ENCODE measurements at regions not wholly inside any gene's neighbourhood (a gene's known extent, or its start where the extent isn't known, plus 50 kb on each side); places are given as distances from the start of the nearest gene placed in this dataset.

DNA sequence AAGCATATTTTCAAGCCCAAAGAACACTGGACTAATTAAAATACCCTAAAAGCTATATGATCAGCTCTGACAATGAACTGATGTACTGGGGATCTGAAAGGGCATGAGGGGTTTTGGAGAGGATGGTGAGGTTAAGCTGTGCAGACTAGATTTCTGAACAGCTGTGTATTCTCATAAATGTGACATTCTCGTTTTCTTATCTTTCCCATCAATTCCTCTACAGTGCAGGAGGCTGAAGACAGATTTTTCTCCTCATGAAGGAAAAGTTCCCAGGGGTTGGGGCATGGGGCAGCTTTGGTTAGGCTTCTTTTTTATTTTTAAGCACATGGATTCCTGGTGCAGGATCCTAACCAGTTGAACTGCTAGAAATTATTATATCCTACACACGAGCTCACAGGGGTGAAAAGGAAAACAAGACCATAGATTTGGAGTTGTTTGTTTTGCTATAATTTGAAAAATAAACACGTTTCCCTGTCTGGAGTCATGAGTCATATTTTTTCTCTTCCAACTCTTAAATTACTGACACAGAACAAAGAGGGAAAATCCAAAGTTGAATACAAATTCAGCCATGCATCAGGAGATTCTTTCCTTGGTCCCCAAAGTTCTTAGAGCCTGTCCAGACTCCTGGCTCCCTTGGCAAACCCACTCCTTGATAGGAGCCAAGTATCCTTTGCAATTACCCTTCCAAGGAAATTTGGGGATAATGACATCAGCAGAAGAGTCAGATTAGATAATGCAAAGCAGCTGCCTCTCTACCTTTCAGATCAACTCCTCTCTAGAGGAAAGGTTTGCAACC lies 147.7 kb upstream of the NPVF start:
- H3K4me1 Mint-ChIP-seq (ENCODE audit: unreplicated experiment): no peaks in the 10 kb centered on the region
- no peak overlapping the region for H3K27ac Mint-ChIP-seq (ENCODE audit: unreplicated experiment)
- H3K4me3 Mint-ChIP-seq (ENCODE audit: unreplicated experiment): no peak overlapping the region
- DNase-seq (ENCODE audit: extremely low spot score, unreplicated experiment): no peak
- no peak for TF ChIP-seq CTCF (IDR thresholded peaks at IDR 0.05)
- H3K27me3 Mint-ChIP-seq (ENCODE audit: unreplicated experiment): peaks cover 21% of the 10 kb centered on the region
- H3K36me3 Mint-ChIP-seq (ENCODE audit: unreplicated experiment): no peaks in the 10 kb centered on the region
- H3K9me3 Mint-ChIP-seq (ENCODE audit: unreplicated experiment): peaks cover 17% of the 10 kb centered on the region

DNA sequence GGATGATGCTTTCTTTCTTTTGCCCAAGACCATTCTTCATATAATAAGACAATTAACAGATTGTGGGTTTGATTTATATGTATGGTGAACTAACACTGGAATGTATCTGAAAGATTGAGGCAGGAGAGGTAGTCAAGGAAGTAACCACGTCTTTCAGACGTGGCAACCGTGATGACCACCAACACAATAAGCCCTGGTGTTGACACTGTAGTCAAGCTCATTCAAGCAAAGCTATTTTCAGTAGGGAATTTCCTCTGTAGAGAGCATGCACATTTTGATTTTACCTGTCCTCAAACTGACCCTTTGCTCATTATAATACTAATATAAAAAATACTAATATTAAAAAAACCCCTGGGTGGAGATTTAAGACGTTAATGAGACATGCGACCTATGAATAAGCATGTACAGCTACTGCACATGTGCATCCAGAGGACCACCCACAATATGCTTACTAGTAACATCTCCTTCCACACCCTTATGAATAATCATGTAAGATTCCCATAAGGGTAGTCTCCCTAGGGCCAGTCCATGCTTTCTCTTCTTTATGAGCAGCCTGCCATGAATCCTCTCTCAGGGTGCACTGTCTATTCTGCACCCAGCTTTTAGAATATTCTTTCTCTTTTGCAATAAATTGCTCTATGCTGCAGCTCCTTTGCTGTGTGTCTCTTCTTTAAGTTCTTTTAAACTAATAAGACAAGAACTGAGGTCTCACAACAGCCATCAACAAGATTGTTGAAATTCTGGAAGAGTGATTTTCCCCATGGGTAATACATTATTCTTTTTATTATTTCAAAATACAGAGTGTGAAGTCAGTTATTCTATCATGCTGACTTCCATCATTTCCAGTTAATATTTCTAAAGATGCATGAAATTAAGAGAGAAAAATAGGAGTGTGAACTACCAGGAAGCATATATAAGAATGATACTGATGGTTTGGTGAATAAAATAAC lies 151.3 kb upstream of the NPVF start:
- DNase-seq (ENCODE audit: extremely low spot score, unreplicated experiment): no peak
- no peak overlapping the region for H3K27ac Mint-ChIP-seq (ENCODE audit: unreplicated experiment)
- no peaks in the 10 kb centered on the region for H3K9me3 Mint-ChIP-seq (ENCODE audit: unreplicated experiment)
- no peak overlapping the region for H3K4me3 Mint-ChIP-seq (ENCODE audit: unreplicated experiment)
- H3K4me1 Mint-ChIP-seq (ENCODE audit: unreplicated experiment): no peaks in the 10 kb centered on the region
- peaks cover 39% of the 10 kb centered on the region for H3K27me3 Mint-ChIP-seq (ENCODE audit: unreplicated experiment)
- no peaks in the 10 kb centered on the region for H3K36me3 Mint-ChIP-seq (ENCODE audit: unreplicated experiment)
- no peak for TF ChIP-seq CTCF (IDR thresholded peaks at IDR 0.05)

DNA sequence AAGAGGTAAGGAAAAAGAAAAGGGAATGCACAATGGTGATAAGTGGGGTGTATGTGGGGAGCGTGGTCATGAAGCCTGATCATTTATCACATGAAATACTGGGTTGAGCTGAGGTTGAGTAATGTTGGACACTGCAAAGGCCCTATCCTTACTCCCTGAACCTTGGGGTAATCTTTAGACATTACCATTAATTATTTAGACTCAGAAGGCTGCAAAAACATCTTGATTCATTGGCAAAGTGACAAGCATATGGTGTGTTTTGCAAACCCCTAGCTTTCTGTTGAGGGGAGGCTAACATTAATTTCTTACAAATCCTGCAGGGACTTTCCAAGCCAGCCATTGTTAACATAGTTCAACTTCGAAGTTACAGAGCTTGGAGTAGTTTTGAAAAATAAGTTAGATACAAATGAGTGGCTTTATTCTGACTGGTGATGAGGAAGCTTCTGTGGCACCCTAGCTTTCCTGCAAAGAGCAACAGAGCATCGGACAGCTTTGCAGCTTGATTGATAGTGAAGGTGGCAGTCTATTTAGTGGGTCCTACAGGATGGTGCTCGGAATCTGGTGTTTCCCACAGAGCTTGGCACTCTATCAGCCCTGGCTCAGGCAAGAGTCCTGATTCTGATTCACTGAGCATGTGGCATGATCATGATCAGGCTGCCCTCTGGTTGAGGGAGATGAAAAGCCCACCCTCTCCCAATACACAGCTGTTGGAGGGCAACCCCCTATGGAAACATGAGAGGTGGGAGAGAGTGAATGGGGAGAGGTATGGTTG lies 153.7 kb upstream of the NPVF start:
- no peak for DNase-seq (ENCODE audit: extremely low spot score, unreplicated experiment)
- TF ChIP-seq CTCF (IDR thresholded peaks at IDR 0.05): no peak
- H3K9me3 Mint-ChIP-seq (ENCODE audit: unreplicated experiment): no peaks in the 10 kb centered on the region
- no peak overlapping the region for H3K27ac Mint-ChIP-seq (ENCODE audit: unreplicated experiment)
- H3K4me1 Mint-ChIP-seq (ENCODE audit: unreplicated experiment): no peaks in the 10 kb centered on the region
- H3K36me3 Mint-ChIP-seq (ENCODE audit: unreplicated experiment): no peaks in the 10 kb centered on the region
- peaks cover 43% of the 10 kb centered on the region for H3K27me3 Mint-ChIP-seq (ENCODE audit: unreplicated experiment)
- no peak overlapping the region for H3K4me3 Mint-ChIP-seq (ENCODE audit: unreplicated experiment)

DNA sequence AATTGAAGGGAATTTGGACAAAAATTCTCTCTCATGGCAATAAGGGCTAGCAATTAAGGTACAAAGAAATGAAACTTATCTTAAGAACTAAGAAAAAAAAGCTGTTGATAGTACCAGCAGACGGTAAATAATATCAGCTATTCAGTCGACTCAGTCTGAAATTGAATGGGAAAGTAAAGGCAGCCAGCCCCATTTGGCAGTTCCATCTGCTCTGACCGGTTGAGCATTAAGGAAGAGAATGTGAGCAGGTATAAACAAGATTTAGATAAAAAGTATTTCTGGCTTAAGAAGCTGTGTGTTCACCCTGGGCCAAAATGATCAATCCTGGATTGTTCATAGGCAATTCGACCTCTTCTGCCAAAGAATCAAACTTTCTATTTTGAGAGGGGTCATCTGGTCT lies 154.6 kb upstream of the NPVF start:
- no peak overlapping the region for H3K27ac Mint-ChIP-seq (ENCODE audit: unreplicated experiment)
- no peaks in the 10 kb centered on the region for H3K9me3 Mint-ChIP-seq (ENCODE audit: unreplicated experiment)
- no peak for TF ChIP-seq CTCF (IDR thresholded peaks at IDR 0.05)
- DNase-seq (ENCODE audit: extremely low spot score, unreplicated experiment): no peak
- no peaks in the 10 kb centered on the region for H3K36me3 Mint-ChIP-seq (ENCODE audit: unreplicated experiment)
- no peaks in the 10 kb centered on the region for H3K4me1 Mint-ChIP-seq (ENCODE audit: unreplicated experiment)
- peaks cover 47% of the 10 kb centered on the region for H3K27me3 Mint-ChIP-seq (ENCODE audit: unreplicated experiment)
- no peak overlapping the region for H3K4me3 Mint-ChIP-seq (ENCODE audit: unreplicated experiment)
